ENCODE measurements at regions not wholly inside any gene's neighbourhood (a gene's known extent, or its start where the extent isn't known, plus 50 kb on each side); places are given as distances from the start of the nearest gene placed in this dataset.

DNA sequence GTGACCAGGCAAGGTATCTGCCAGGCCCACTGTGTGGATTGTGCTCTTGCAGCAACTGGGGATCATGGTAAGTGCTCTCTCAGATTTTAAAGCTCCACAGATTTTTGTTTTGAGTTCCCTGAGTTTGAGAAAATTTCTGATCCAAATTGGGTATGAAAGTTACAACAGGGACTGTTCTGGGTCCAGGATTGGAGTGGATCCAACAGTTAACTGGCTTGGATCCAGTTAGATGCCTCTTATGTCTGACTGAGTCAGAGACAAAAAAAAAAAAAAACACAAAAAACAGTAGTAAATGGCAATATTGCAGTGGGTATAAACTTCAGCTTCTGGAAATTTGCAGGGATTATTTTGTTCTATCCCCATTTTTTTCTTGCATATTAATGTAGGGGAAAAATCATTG, 598.8 kb downstream of the C12orf50 start:
- TF ChIP-seq, protein P1, sequence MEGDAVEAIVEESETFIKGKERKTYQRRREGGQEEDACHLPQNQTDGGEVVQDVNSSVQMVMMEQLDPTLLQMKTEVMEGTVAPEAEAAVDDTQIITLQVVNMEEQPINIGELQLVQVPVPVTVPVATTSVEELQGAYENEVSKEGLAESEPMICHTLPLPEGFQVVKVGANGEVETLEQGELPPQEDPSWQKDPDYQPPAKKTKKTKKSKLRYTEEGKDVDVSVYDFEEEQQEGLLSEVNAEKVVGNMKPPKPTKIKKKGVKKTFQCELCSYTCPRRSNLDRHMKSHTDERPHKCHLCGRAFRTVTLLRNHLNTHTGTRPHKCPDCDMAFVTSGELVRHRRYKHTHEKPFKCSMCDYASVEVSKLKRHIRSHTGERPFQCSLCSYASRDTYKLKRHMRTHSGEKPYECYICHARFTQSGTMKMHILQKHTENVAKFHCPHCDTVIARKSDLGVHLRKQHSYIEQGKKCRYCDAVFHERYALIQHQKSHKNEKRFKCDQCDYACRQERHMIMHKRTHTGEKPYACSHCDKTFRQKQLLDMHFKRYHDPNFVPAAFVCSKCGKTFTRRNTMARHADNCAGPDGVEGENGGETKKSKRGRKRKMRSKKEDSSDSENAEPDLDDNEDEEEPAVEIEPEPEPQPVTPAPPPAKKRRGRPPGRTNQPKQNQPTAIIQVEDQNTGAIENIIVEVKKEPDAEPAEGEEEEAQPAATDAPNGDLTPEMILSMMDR (optimal IDR thresholded peaks at IDR 0.05 in 1 of 3, IDR thresholded peaks at IDR 0.05 in 1 of 3, conservative IDR thresholded peaks at IDR 0.05 in 1 of 3; ENCODE audit: extremely low read depth in 1 of 3, insufficient read depth in 2 of 3, low read length in 3 of 3): no peak
- no peak for TF ChIP-seq EZH2 (IDR thresholded peaks at IDR 0.05; ENCODE audit: low read length)

All from keratinocyte (primary cell).